ENCODE measurements at regions not wholly inside any gene's neighbourhood (a gene's known extent, or its start where the extent isn't known, plus 50 kb on each side); places are given as distances from the start of the nearest gene placed in this dataset.

DNA sequence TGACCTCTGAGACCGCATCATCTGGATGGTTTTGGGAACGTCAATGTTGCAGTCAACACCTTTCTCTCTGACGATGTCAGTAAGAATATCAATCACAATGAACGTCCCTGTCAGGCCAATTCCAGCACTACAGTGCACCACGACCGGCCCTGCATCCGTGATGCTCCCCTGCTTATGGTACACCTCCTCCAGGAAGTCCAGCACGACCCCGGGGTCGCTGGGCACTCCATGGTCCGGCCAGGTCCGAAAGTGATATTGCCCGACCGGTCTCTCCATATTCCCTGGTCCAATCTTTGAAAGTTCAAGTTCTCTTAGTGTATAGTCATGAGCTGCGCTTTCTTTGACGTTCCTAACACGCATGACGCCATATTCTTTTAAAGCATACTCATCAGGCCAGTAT is 203.6 kb upstream of the PRDM9 start:
- TF ChIP-seq CTCF (IDR thresholded peaks at IDR 0.05; ENCODE audit: control insufficient read depth, extremely low read depth, insufficient read depth), result no peak
- H3K4me3 ChIP-seq (ENCODE audit: low read depth, low read length), result no peak overlapping the region
- no peak for DNase-seq (ENCODE audit: low read depth)

DNA sequence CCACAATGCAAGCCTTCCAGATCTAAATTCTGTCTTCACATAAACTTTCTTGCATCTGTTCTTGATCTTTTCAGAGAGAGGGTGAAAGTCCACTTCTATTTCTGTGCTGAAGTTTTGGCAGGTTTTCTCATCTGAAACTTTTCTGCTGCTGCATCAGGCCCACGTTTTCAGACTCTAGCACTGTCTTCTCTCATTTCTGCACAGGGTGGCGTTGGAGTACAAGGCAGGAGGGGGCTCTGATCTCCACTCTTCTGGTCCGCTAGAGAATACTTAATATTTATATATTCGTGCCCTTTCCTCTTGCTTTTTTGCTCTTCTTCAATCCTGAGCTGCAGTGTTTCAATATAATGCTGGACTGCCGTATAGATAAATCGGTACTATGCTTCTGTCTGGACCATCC is 204.0 kb upstream of the PRDM9 start:
- TF ChIP-seq CTCF (IDR thresholded peaks at IDR 0.05; ENCODE audit: control insufficient read depth, extremely low read depth, insufficient read depth), result peak; percentile 26; the same call in 1 of the 2 replicates
- no peak for DNase-seq (ENCODE audit: low read depth)
- H3K4me3 ChIP-seq (ENCODE audit: low read depth, low read length), result no peak overlapping the region

DNA sequence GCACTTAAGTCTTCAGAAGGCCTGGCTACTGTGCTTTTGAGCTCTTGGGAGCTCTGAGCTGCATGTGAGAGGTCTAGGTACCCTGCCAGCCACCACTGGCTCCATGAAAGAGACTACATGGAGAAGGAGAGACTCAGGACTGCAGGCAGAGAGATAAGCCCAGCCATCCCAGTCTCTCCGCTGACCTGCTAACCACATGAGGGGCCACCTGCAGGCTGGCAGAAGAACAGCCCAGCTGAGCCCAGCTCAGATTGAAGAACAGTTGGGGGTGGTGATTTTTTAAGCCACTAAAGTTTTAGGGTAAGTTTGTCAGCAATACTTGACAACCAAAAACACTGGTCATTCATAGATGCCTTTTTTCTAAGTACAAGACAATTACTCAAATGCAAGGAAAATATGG is 205.0 kb upstream of the PRDM9 start:
- no peak for DNase-seq (ENCODE audit: low read depth)
- no peak for TF ChIP-seq CTCF (IDR thresholded peaks at IDR 0.05; ENCODE audit: control insufficient read depth, extremely low read depth, insufficient read depth)
- H3K4me3 ChIP-seq (ENCODE audit: low read depth, low read length), result no peak overlapping the region

DNA sequence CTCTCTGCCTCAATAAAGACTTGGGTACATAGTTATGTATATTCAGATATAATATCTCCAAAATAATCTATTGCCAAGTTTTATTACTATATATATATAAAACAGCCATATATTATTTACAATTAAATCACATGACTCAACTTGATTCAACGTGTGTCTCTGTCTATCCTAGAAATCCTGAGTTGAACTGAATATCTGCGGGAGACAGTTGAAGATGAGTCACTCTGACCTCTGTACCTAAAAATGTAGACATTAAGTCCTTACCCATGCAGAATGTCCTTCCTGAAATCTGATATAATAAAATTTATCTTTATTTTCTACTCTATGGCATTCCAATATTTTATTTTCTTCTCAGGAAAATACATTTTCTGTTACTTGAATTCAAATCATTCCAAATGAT is 218.2 kb upstream of the PRDM9 start:
- H3K4me3 ChIP-seq (ENCODE audit: low read depth, low read length), result no peak overlapping the region
- TF ChIP-seq CTCF (IDR thresholded peaks at IDR 0.05; ENCODE audit: control insufficient read depth, extremely low read depth, insufficient read depth), result no peak
- DNase-seq (ENCODE audit: low read depth), result no peak

GRCh38 chr5:23284656-23285055 is 222.8 kb upstream of the PRDM9 start:
- H3K4me3 ChIP-seq (ENCODE audit: low read depth, low read length), result no peak overlapping the region
- TF ChIP-seq CTCF (IDR thresholded peaks at IDR 0.05; ENCODE audit: control insufficient read depth, extremely low read depth, insufficient read depth), result no peak
- no peak for DNase-seq (ENCODE audit: low read depth)

DNA sequence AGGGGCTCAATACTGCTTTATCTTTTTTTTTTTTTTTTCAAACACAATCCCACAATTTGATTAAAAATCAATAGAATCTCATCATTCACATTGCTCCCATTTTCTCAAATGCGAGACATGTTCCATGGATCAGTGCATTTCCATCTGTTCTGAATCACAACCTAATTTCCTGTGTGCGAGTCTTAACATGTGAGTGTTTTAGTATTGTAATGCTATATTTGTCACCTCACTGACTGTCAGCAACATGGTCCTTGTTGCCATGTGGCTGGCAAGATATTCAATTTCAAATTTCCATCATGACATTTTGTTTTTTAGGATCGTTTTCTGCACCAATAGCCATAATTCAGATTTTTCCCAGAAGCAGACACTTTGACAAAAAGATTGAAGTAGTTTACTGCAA is 233.2 kb upstream of the PRDM9 start:
- TF ChIP-seq CTCF (IDR thresholded peaks at IDR 0.05; ENCODE audit: control insufficient read depth, extremely low read depth, insufficient read depth), result no peak
- no peak overlapping the region for H3K4me3 ChIP-seq (ENCODE audit: low read depth, low read length)
- DNase-seq (ENCODE audit: low read depth), result no peak

DNA sequence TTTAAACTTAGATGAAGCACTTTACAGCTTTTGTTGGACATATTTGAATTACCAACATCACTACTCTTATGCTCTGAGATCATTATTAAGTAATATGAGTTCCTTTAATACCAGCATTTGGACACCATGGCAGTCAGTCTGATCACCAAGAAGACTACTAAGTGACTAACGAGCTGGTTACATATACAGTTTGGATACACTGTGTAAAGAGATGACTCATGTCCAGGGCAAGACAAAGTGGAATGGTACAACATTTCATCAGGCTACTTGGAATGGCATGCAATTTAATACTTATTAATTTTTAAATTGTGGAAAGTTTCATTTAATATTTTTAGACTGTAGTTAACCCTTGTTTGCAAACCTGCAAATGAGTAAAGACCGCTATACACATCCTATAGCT is 237.4 kb upstream of the PRDM9 start:
- TF ChIP-seq CTCF (IDR thresholded peaks at IDR 0.05; ENCODE audit: control insufficient read depth, extremely low read depth, insufficient read depth), result no peak
- no peak for DNase-seq (ENCODE audit: low read depth)
- no peak overlapping the region for H3K4me3 ChIP-seq (ENCODE audit: low read depth, low read length)

Data from LNCaP clone FGC (cell line).